Muscle layer of duodenum (tissue), 2 donors: ENCODE measurements at regions not wholly inside any gene's neighbourhood (a gene's known extent, or its start where the extent isn't known, plus 50 kb on each side); places are given as distances from the start of the nearest gene placed in this dataset.
"Not testable (repeated sequence)": the region's sequence is repeated elsewhere in the genome, so short reads cannot be mapped to it uniquely, and the experiment has no call there.

Experiments used
- H3K27ac ChIP-seq: one replicate; pipeline ENCODE4 v1.7.0; 2013; ENCODE audit warnings: mild to moderate bottlenecking, low read length
- H3K27me3 ChIP-seq: one replicate; pipeline ENCODE4 v1.7.0; 2013; ENCODE audit warnings: low read depth, mild to moderate bottlenecking, control low read depth, low read length
- H3K36me3 ChIP-seq, 2 donors: one replicate each; pipeline ENCODE4 v1.7.0; 2013; ENCODE audit warnings: low read length in 2 of 2, control low read depth in 1 of 2, mild to moderate bottlenecking in 1 of 2; ENCODE audit not compliant: insufficient read depth in 2 of 2, control insufficient read depth in 1 of 2
- H3K4me1 ChIP-seq, 2 donors: one replicate each; pipeline ENCODE4 v1.7.0; 2013; ENCODE audit warnings: low read length in 2 of 2, mild to moderate bottlenecking in 2 of 2, control low read depth in 1 of 2, moderate library complexity in 1 of 2; ENCODE audit not compliant: insufficient read depth in 2 of 2, control insufficient read depth in 1 of 2
- H3K4me3 ChIP-seq, 2 donors: one replicate each; pipeline ENCODE4 v1.7.0; 2013; ENCODE audit warnings: low read length in 2 of 2, low read depth in 1 of 2, mild to moderate bottlenecking in 1 of 2
- H3K9me3 ChIP-seq, 2 donors: one replicate each; pipeline ENCODE4 v1.7.0; 2013; ENCODE audit warnings: low read length in 2 of 2, control low read depth in 1 of 2, mild to moderate bottlenecking in 1 of 2; ENCODE audit not compliant: control insufficient read depth in 1 of 2
- donor health status: healthy.

DNA sequence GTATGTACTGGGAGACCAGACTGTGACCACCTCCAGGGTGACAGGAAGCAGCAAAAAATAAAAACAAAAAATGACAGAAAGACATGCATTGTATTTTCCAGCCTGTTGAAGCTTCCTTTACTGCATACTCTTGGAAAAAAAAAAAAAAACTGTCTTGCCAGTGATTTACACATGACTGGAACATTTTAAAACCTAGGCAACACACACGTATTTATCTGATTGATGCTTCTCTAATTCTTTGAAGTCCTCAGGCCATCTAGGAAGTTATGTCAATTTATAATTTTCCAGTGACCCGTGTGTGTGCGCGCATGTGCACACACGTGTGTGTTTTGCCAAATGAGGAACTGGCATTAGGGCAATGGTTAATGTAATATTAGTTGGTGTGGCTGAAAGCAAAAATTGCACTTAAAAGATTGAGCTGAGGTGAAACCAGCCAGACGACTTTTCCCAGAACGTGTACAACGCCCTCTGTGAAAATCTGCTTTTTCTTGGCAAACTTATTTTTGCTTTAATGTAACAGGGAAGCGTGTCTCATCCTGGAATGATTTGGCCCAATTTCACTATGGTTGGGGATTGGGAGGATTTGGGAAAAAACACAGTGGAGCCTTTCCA, 315.2 kb downstream of the TFAP2A start:
- H3K9me3 ChIP-seq: no peaks in the 10 kb centered on the region
- H3K27ac ChIP-seq: no peak overlapping the region
- H3K4me1 ChIP-seq: no peaks in the 10 kb centered on the region
- no peaks in the 10 kb centered on the region for H3K27me3 ChIP-seq
- H3K4me3 ChIP-seq: peak overlapping the region; percentile 16 to 37
- H3K36me3 ChIP-seq: no peaks in the 10 kb centered on the region

- Histone ChIP-seq H3K4me3 (peak overlapping the region; percentile 16 to 37), H3K27ac (no peak overlapping the region)
Measured at GRCh38 chr6:10098756-10099528, 315.9 kb downstream of the TFAP2A start.

DNA sequence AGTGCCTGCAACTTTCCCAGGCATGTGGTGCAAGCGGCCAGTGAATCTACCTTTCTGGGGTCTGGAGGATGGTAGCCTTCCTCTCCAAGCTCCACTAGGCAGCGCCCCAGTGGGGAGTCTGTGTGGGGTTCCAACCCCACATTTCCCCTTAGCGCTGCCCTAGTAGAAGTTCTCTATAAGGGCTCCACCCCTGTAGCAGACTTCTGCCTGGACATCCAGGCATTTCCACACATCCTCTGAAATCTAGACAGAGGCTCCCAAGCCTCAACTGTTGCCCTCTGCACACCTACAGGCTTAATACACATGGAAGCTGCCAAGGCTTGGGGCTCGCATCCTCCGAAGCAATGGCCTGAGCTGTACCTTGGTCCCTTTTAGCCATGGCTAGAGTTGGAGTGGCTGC, 321.6 kb downstream of the TFAP2A start:
- Histone ChIP-seq H3K27ac (no peak overlapping the region), H3K4me3 (no peak overlapping the region), H3K9me3 (peaks cover 4 to 5% of the 10 kb centered on the region in 2 donors), H3K4me1 (no peaks in the 10 kb centered on the region), H3K27me3 (no peaks in the 10 kb centered on the region), H3K36me3 (no peaks in the 10 kb centered on the region)

More at GRCh38 chr6:10098756-10099528, 315.9 kb downstream of the TFAP2A start:
- Histone ChIP-seq H3K4me1 (no peaks in the 10 kb centered on the region), H3K9me3 (no peaks in the 10 kb centered on the region), H3K27me3 (no peaks in the 10 kb centered on the region), H3K36me3 (no peaks in the 10 kb centered on the region)

- Histone ChIP-seq H3K9me3 (no peaks in the 10 kb centered on the region), H3K27me3 (no peaks in the 10 kb centered on the region), H3K4me1 (no peaks in the 10 kb centered on the region), H3K4me3 (no peak overlapping the region), H3K27ac (no peak overlapping the region), H3K36me3 (no peaks in the 10 kb centered on the region)
Measured at GRCh38 chr6:10084111-10084986, 330.5 kb downstream of the TFAP2A start.

GRCh38 chr6:10082385-10082784, 332.5 kb downstream of the TFAP2A start:
- Histone ChIP-seq H3K4me3 (no peak overlapping the region), H3K27me3 (no peaks in the 10 kb centered on the region), H3K36me3 (no peaks in the 10 kb centered on the region), H3K9me3 (no peaks in the 10 kb centered on the region), H3K4me1 (no peaks in the 10 kb centered on the region), H3K27ac (no peak overlapping the region)

DNA sequence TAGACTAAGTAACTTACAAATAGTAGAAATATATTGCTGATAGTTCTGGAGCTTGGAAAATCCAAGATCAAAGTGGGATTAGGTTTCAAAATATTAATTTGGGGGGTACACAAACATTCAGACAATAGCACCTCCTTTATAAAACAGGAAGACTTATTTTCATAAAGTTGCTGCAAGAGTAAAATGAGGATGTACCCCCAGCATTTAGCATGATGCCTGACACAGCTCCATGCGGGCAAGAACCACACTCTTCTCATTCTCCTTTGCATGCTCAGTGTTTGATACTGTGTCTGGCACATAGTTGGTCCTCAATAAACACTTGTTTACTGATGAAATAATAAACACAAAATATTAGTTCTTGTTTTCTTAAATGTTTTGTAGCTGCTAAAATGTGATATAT, 332.9 kb downstream of the TFAP2A start:
- no peaks in the 10 kb centered on the region for H3K27me3 ChIP-seq
- no peaks in the 10 kb centered on the region for H3K9me3 ChIP-seq
- H3K4me3 ChIP-seq: no peak overlapping the region
- no peak overlapping the region for H3K27ac ChIP-seq
- no peaks in the 10 kb centered on the region for H3K36me3 ChIP-seq
- no peaks in the 10 kb centered on the region for H3K4me1 ChIP-seq

- H3K27ac ChIP-seq: no peak overlapping the region
- no peaks in the 10 kb centered on the region for H3K36me3 ChIP-seq
Measured at GRCh38 chr6:10081075-10081474, 333.8 kb downstream of the TFAP2A start.

DNA sequence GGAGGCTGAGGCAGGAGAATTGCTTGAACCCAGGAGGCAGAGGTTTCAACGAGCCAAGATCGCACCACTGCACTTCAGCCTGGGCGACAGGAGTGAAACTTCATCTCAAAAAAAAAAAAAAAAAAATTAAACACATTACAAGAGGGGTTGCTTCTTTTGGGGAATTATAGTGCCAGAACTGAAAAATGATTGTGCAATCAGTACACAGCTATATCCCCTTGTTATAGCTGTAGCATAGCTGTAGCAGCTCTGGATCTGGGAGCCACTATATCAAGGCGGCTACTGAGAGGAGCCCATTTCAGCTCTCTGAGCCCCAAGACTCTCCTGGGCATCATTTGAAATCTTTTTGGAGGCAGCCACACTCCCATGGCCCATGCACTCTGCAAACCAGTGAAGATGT, 334.3 kb downstream of the TFAP2A start:
- Histone ChIP-seq H3K27me3 (no peaks in the 10 kb centered on the region), H3K36me3 (no peaks in the 10 kb centered on the region), H3K27ac (no peak overlapping the region), H3K9me3 (no peaks in the 10 kb centered on the region), H3K4me1 (no peaks in the 10 kb centered on the region), H3K4me3 (no peak overlapping the region)

More at GRCh38 chr6:10081075-10081474, 333.8 kb downstream of the TFAP2A start:
- Histone ChIP-seq H3K4me3 (no peak overlapping the region), H3K4me1 (no peaks in the 10 kb centered on the region), H3K9me3 (no peaks in the 10 kb centered on the region), H3K27me3 (no peaks in the 10 kb centered on the region)

DNA sequence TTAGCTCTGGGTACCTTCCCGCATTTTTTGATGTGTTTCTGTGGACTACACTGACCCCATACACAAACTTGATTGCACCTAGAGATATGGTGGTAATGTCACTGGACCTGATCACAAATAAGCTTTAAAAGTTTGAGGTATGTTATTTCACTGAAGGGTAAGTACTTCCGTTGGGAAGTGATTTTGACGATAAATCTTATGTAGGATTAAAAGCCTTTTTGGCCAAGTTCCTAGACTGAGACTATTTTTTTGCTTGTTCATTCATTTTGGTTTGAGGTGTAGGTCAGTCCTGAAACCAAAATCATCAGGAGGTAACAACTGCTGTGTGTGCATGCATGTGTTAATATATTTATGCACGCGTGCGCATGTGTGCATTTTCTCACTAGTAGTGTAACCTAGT, 336.3 kb downstream of the TFAP2A start:
- no peaks in the 10 kb centered on the region for H3K36me3 ChIP-seq
- no peaks in the 10 kb centered on the region for H3K27me3 ChIP-seq
- no peak overlapping the region for H3K27ac ChIP-seq
- no peaks in the 10 kb centered on the region for H3K9me3 ChIP-seq
- no peak overlapping the region for H3K4me3 ChIP-seq
- no peaks in the 10 kb centered on the region for H3K4me1 ChIP-seq

DNA sequence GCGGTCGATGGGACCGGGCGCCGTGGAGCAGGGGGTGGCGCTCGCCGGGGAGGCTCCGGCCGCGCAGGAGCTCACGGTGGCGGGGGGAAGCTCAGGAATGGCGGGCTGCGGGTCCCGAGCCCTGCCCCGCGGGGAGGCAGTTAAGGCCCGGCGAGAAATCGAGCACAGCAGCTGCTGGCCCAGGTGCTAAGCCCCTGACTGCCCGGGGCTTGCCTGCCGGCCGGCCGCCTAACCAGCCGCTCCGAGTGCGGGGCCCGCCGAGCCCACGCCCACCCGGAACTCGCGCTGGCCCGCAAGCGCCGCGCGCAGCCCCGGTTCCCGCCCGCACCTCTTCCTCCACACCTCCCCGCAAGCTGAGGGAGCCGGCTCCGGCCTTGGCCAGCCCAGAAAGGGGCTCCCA, 340.1 kb downstream of the TFAP2A start:
- not testable (repeated sequence) for H3K4me1 ChIP-seq, H3K4me3 ChIP-seq, H3K27ac ChIP-seq

GRCh38 chr6:10073341-10073740, 341.5 kb downstream of the TFAP2A start:
- H3K9me3 ChIP-seq: no peaks in the 10 kb centered on the region
- no peaks in the 10 kb centered on the region for H3K36me3 ChIP-seq
- no peak overlapping the region for H3K4me3 ChIP-seq
- H3K27ac ChIP-seq: no peak overlapping the region
- H3K27me3 ChIP-seq: no peaks in the 10 kb centered on the region
- H3K4me1 ChIP-seq: no peaks in the 10 kb centered on the region

More for the DNA sequence above, 340.1 kb downstream of the TFAP2A start:
- not testable (repeated sequence) for H3K36me3 ChIP-seq, H3K27me3 ChIP-seq, H3K9me3 ChIP-seq
